Renal cortex interstitium (tissue), 11 donors: ENCODE measurements at regions not wholly inside any gene's neighbourhood (a gene's known extent, or its start where the extent isn't known, plus 50 kb on each side); places are given as distances from the start of the nearest gene placed in this dataset.
"Not testable (repeated sequence)": the region's sequence is repeated elsewhere in the genome, so short reads cannot be mapped to it uniquely, and the experiment has no call there.

Source experiments
- DNase-seq, 11 donors: peaks; one replicate each; pipeline ENCODE4 v3.0.0-alpha.2; 2013; ENCODE audit warnings: low read depth in 9 of 11, low spot score in 4 of 11; ENCODE audit errors: extremely low read depth in 1 of 11

- DNase-seq, result no peak
These were observed 97.3 kb upstream of the SP4 start for GRCh38 chr7:21330462-21331178.

- no peak for DNase-seq
These were observed 93.0 kb upstream of the SP4 start for GRCh38 chr7:21334906-21335305.

GRCh38 chr7:21336743-21337142 lies 91.1 kb upstream of the SP4 start:
- DNase-seq, result no peak

- DNase-seq, result no peak
These were observed 89.1 kb upstream of the SP4 start for GRCh38 chr7:21338728-21339164.

- not testable (repeated sequence) for DNase-seq
These were observed 83.0 kb upstream of the SP4 start for GRCh38 chr7:21344900-21345299.

GRCh38 chr7:21345361-21345760 lies 82.5 kb upstream of the SP4 start:
- DNase-seq, result no peak

- no peak for DNase-seq
These were observed 81.6 kb upstream of the SP4 start for GRCh38 chr7:21346297-21346696.

- DNase-seq, result no peak
These were observed 75.1 kb upstream of the SP4 start for GRCh38 chr7:21352540-21353387.

- no peak for DNase-seq
These were observed 74.5 kb upstream of the SP4 start for GRCh38 chr7:21353388-21353780.

GRCh38 chr7:21354284-21354683 lies 73.6 kb upstream of the SP4 start:
- DNase-seq, result no peak

GRCh38 chr7:21355406-21355874 lies 72.4 kb upstream of the SP4 start:
- no peak for DNase-seq

- no peak for DNase-seq
These were observed 71.3 kb upstream of the SP4 start for GRCh38 chr7:21356616-21357015.

GRCh38 chr7:21357151-21358097 lies 70.5 kb upstream of the SP4 start:
- DNase-seq, result no peak

GRCh38 chr7:21358648-21359047 lies 69.2 kb upstream of the SP4 start:
- DNase-seq, result no peak

GRCh38 chr7:21359163-21359562 lies 68.7 kb upstream of the SP4 start:
- no peak for DNase-seq

- DNase-seq, result no peak
These were observed 66.3 kb upstream of the SP4 start for GRCh38 chr7:21361413-21362125.

- DNase-seq, result no peak
These were observed 63.0 kb upstream of the SP4 start for GRCh38 chr7:21364801-21365271.

- no peak for DNase-seq
These were observed 61.8 kb upstream of the SP4 start for GRCh38 chr7:21365866-21366624.
